GM12878 (cell line): ENCODE measurements at regions not wholly inside any gene's neighbourhood (a gene's known extent, or its start where the extent isn't known, plus 50 kb on each side); places are given as distances from the start of the nearest gene placed in this dataset.

Experiments
- ATAC-seq: fragments of 200-7000 bp; cut with Tn5 transposase; 3 replicates; pipeline ENCODE4 v1.9.1; 2020; ENCODE audit warnings: mild to moderate bottlenecking, moderate library complexity
- BruUV-seq: library from RNA; stranded (reverse); fragments of 400-500 nt; replicated peaks from 2 replicates; lab custom pipeline; 2021; lab: Mats Ljungman, UMichigan
- CTCF ChIA-PET: fragments of 300-600 bp; sonication (Branson Sonifier 250); formaldehyde crosslinking; extraction: SDS; loops from one replicate; lab custom pipeline; 2021; ENCODE audit warnings: inconsistent platforms; lab: Yijun Ruan, JAX
- POLR2A ChIA-PET: fragments of 350-600 bp; formaldehyde crosslinking; extraction: SDS; loops from one replicate; lab custom pipeline; 2021; ENCODE audit warnings: inconsistent platforms; lab: Charles Lee
- RAD21 ChIA-PET: fragments of 300-600 bp; sonication (Branson Sonifier 250); formaldehyde crosslinking; loops from one replicate; lab custom pipeline; 2023; ENCODE audit warnings: antibody characterized with exemption; ENCODE audit not compliant: unreplicated experiment; lab: Charles Lee
- SMC1A ChIA-PET: fragments of 300-600 bp; sonication (Branson Sonifier 250); formaldehyde crosslinking; loops from one replicate; lab custom pipeline; 2023; ENCODE audit not compliant: unreplicated experiment, uncharacterized antibody; lab: Charles Lee
- DNase-seq: peaks from one replicate; pipeline ENCODE4 v3.0.0-alpha.2; 2011; ENCODE audit warnings: low read depth, low spot score
- FAIRE-seq: peaks from 3 replicates; lab custom pipeline; 2011; peaks lifted over from hg19 to GRCh38; lab: Jason Lieb, UNC
- H2AFZ ChIP-seq: 2 replicates; pipeline ENCODE4 v1.6.0; 2011; ENCODE audit warnings: low read depth, low read length, control low read depth; ENCODE audit not compliant: control insufficient read depth
- H3K27ac ChIP-seq: 2 replicates; pipeline ENCODE4 v1.5.1; 2011; ENCODE audit warnings: control low read depth; ENCODE audit not compliant: control insufficient read depth, insufficient read depth
- H3K27me3 ChIP-seq, 2 experiments: replicated peaks in 1 of 2; 2 replicates each; pipeline versions ENCODE4 v1.6.0 to v1.6.1; 2011; ENCODE audit warnings: low read length in 1 of 2; ENCODE audit not compliant: control insufficient read depth in 2 of 2, insufficient read depth in 2 of 2
- H3K36me3 ChIP-seq, 2 experiments: 2 replicates each; pipeline ENCODE4 v1.5.1; 2011; ENCODE audit warnings: low read length in 1 of 2; ENCODE audit not compliant: control insufficient read depth in 2 of 2, insufficient read depth in 2 of 2
- H3K4me1 ChIP-seq: 2 replicates; pipeline ENCODE4 v1.6.1; 2011; ENCODE audit warnings: mild to moderate bottlenecking, low read length, moderate library complexity, mixed read lengths; ENCODE audit not compliant: control insufficient read depth, insufficient read depth
- H3K4me2 ChIP-seq: 2 replicates; pipeline ENCODE4 v1.6.0; 2011; ENCODE audit warnings: control low read depth; ENCODE audit not compliant: control insufficient read depth, insufficient read depth
- H3K4me3 ChIP-seq: fragments of 200-600 bp; sonication (generic); 2 replicates; pipeline ENCODE4 v1.5.1; 2016
- H3K79me2 ChIP-seq: 2 replicates; pipeline ENCODE4 v1.6.0; 2011; ENCODE audit warnings: low read length; ENCODE audit not compliant: control insufficient read depth, insufficient read depth
- H3K9ac ChIP-seq: 2 replicates; pipeline ENCODE4 v1.8.0; 2011; ENCODE audit warnings: low read length, control low read depth, mixed read lengths; ENCODE audit not compliant: control insufficient read depth, insufficient read depth
- H3K9me3 ChIP-seq: replicated peaks from 3 replicates; pipeline ENCODE4 v1.5.1; 2011; ENCODE audit warnings: mild to moderate bottlenecking, low read length; ENCODE audit not compliant: control insufficient read depth, insufficient read depth
- H4K20me1 ChIP-seq: 2 replicates; pipeline ENCODE4 v1.6.0; 2011; ENCODE audit not compliant: control insufficient read depth, insufficient read depth
- BMI1 ChIP-seq: fragments of 450-650 bp; IDR thresholded peaks from 2 replicates; pipeline ENCODE4 v1.6.1; 2016; ENCODE audit warnings: mild to moderate bottlenecking, moderate library complexity, borderline replicate concordance
- CBFB ChIP-seq: IDR thresholded peaks from 2 replicates; pipeline ENCODE4 v1.6.1; 2016; ENCODE audit warnings: antibody characterized with exemption, low read depth
- CEBPB ChIP-seq, 2 experiments: fragments of 150-350 bp in 1 of 2; IDR thresholded peaks; 2 replicates each; pipeline ENCODE4 v1.6.1; 2012 to 2014; ENCODE audit warnings: low read depth in 2 of 2, low read length in 2 of 2, borderline replicate concordance in 1 of 2, inconsistent platforms in 1 of 2
- CHD4 ChIP-seq: fragments of 200-600 bp; sonication (generic); IDR thresholded peaks from 2 replicates; pipeline ENCODE4 v1.6.1; 2016; ENCODE audit warnings: mild to moderate bottlenecking
- FOXM1 ChIP-seq: IDR thresholded peaks from 2 replicates; pipeline ENCODE4 v1.6.1; 2012; ENCODE audit warnings: low read depth, mild to moderate bottlenecking, inconsistent platforms, low read length, moderate library complexity
- MEF2B ChIP-seq: fragments of 450-650 bp; IDR thresholded peaks from 2 replicates; pipeline ENCODE4 v1.6.1; 2018; ENCODE audit warnings: mild to moderate bottlenecking, moderate library complexity; ENCODE audit not compliant: partially characterized antibody, poor library complexity, severe bottlenecking
- POU2F2 ChIP-seq: IDR thresholded peaks from 3 replicates; pipeline ENCODE4 v1.6.1; 2011; ENCODE audit warnings: low read depth, mild to moderate bottlenecking, low read length, borderline replicate concordance
- RAD51 ChIP-seq: fragments of 450-650 bp; IDR thresholded peaks from 2 replicates; pipeline ENCODE4 v1.6.1; 2016; ENCODE audit warnings: moderate library complexity, mild to moderate bottlenecking, inconsistent platforms
- SIX5 ChIP-seq: IDR thresholded peaks from 2 replicates; pipeline ENCODE4 v1.6.1; 2011; ENCODE audit warnings: mild to moderate bottlenecking, low read depth, low read length, moderate library complexity; ENCODE audit not compliant: severe bottlenecking
- SPI1 ChIP-seq: IDR thresholded peaks from 2 replicates; pipeline ENCODE4 v1.6.1; 2011; ENCODE audit warnings: low read depth, mild to moderate bottlenecking, low read length, moderate library complexity, borderline replicate concordance; ENCODE audit not compliant: insufficient read depth
- SREBF2 ChIP-seq: IDR thresholded peaks from 2 replicates; pipeline ENCODE4 v1.6.1; 2012; ENCODE audit warnings: mild to moderate bottlenecking, low read length
- SUPT20H ChIP-seq: IDR thresholded peaks from 2 replicates; pipeline ENCODE4 v1.6.1; 2011; ENCODE audit warnings: low read depth, mild to moderate bottlenecking, low read length, moderate library complexity, borderline replicate concordance; ENCODE audit not compliant: control insufficient read depth
- WGBS: methylation state at CpG from one replicate; pipeline ENCODE4 v1.1.6; 2016; ENCODE audit warnings: low lambda C conversion rate; ENCODE audit not compliant: insufficient replicate concordance, insufficient coverage; ENCODE audit errors: missing lambda C conversion rate; 5-methylcytosine and 5-hydroxymethylcytosine counted together
- in situ Hi-C: fragments of 300-500 bp; cut with MboI; formaldehyde crosslinking; loops from 9 replicates; pipeline ENCODE4 v1.14.3; 2018; ENCODE audit warnings: mixed read lengths
- intact Hi-C: fragments of 100-400 bp; cut with micrococcal nuclease; formaldehyde crosslinking; loops from one replicate; pipeline ENCODE4 v1.14.2; 2022; ENCODE audit not compliant: unreplicated experiment
- TF ChIP-seq, protein P1 (sequence below): IDR thresholded peaks from 2 replicates; pipeline ENCODE4 v1.6.1; 2012; ENCODE audit warnings: low read length, inconsistent platforms
- TF ChIP-seq, protein P2 (sequence below): fragments of 450-650 bp; IDR thresholded peaks from 2 replicates; pipeline ENCODE4 v1.6.1; 2017; ENCODE audit warnings: borderline replicate concordance
- TF ChIP-seq, protein P3 (sequence below), 3 experiments: IDR thresholded peaks in 2 of 3; conservative IDR thresholded peaks in 1 of 3; 2 replicates each; pipeline ENCODE4 v1.5.1; 2011; ENCODE audit warnings: low read depth in 3 of 3, low read length in 3 of 3, mild to moderate bottlenecking in 3 of 3, control low read depth in 2 of 3, moderate library complexity in 2 of 3, inconsistent platforms in 1 of 3, mixed read lengths in 1 of 3; ENCODE audit not compliant: control insufficient read depth in 2 of 3, insufficient read depth in 1 of 3; ENCODE audit errors: extremely low read depth in 1 of 3

DNA sequence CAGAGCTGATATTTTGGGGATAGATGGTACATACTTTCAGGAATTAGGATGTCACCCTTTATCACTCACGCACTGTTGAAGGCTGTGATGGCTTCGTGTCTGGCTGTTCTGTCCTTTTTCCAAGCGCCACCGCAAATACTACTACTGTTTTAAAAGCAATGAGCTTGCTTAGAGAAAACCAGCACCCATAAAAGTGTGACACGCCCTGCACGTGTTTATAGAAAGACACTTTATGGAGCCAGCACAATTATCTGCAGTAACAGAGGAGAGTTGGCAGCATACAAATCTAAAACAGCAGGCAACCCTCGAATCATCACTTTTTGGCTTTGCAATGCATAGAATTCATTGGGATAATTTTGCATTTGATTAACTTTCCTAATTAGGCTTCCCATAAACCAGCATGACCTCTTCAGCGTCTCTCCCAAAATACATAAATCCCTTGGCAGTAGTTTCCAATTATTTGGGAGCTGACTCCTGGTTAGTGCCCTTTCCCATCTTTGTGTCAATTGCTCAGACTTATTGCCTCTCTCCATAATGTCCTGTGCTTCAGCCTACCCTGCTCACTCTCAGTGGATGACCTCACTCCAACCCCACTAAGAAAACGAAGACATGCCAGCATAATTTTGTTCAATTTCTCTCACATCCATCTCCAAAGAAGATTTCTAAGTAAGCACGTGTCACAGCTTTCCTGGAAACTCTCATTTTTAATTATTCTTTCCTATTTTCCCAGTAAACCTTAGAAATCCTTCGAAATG lies 118.7 kb upstream of the LARGE1 start (continued):
- TF ChIP-seq SIX5: no peak

DNA sequence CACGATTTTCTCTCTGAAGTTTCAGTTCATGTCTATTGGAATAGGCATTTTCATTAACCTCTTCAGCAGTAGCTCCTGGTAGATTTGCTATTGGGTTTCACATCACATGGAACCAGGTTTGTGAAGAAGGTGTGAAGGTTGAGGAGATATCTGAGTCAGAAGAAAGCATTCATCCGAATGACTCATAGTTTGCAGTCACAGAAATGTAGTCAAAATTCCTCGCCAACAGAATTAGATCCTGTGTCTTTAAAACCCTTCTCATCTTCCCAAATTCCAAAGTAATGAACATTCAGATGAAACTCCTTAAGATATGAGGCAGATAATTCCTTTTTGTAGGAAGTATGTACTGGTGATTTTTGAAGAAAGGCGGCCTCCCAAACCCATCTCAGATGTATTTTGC lies 125.0 kb upstream of the LARGE1 start:
- H3K4me3 ChIP-seq: no peak overlapping the region
- in situ Hi-C loops: no loop called here
- H3K9ac ChIP-seq: no peak overlapping the region
- POLR2A ChIA-PET: no interaction called here
- H3K36me3 ChIP-seq: no peaks in the 10 kb centered on the region
- WGBS: 23% methylated on average over 4 of the region's 4 CpGs
- RAD21 ChIA-PET: interaction anchor here (0.6 kb wide), 1 partner anchor 211 kb away, joined by 3 read pairs; no protein-coding TSS in a partner anchor
- no peak overlapping the region for H2AFZ ChIP-seq
- H4K20me1 ChIP-seq: no peaks in the 10 kb centered on the region
- no peak overlapping the region for H3K4me2 ChIP-seq
- no peak overlapping the region for H3K27ac ChIP-seq
- no peaks in the 10 kb centered on the region for H3K27me3 ChIP-seq
- ATAC-seq (no peak), DNase-seq (no peak), FAIRE-seq (no peak)
- no TSS peak for BruUV-seq
- no peaks in the 10 kb centered on the region for H3K4me1 ChIP-seq
- SMC1A ChIA-PET: no interaction called here
- no peaks in the 10 kb centered on the region for H3K79me2 ChIP-seq
- CTCF ChIA-PET: no interaction called here
- intact Hi-C loops: no loop called here
- no peaks in the 10 kb centered on the region for H3K9me3 ChIP-seq
- TF ChIP-seq POU2F2: no peak
- TF ChIP-seq SUPT20H: no peak
- TF ChIP-seq BMI1: no peak
- TF ChIP-seq, protein P1, sequence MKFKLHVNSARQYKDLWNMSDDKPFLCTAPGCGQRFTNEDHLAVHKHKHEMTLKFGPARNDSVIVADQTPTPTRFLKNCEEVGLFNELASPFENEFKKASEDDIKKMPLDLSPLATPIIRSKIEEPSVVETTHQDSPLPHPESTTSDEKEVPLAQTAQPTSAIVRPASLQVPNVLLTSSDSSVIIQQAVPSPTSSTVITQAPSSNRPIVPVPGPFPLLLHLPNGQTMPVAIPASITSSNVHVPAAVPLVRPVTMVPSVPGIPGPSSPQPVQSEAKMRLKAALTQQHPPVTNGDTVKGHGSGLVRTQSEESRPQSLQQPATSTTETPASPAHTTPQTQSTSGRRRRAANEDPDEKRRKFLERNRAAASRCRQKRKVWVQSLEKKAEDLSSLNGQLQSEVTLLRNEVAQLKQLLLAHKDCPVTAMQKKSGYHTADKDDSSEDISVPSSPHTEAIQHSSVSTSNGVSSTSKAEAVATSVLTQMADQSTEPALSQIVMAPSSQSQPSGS: no peak
- TF ChIP-seq, protein P2, sequence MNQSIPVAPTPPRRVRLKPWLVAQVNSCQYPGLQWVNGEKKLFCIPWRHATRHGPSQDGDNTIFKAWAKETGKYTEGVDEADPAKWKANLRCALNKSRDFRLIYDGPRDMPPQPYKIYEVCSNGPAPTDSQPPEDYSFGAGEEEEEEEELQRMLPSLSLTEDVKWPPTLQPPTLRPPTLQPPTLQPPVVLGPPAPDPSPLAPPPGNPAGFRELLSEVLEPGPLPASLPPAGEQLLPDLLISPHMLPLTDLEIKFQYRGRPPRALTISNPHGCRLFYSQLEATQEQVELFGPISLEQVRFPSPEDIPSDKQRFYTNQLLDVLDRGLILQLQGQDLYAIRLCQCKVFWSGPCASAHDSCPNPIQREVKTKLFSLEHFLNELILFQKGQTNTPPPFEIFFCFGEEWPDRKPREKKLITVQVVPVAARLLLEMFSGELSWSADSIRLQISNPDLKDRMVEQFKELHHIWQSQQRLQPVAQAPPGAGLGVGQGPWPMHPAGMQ: no peak
- no peak for TF ChIP-seq CBFB
- TF ChIP-seq SPI1: no peak
- no peak for TF ChIP-seq CEBPB (IDR thresholded peaks at IDR 0.05; ENCODE audit: borderline replicate concordance in 1 of 2, low read depth in 2 of 2, low read length in 2 of 2)
- TF ChIP-seq, protein P3, sequence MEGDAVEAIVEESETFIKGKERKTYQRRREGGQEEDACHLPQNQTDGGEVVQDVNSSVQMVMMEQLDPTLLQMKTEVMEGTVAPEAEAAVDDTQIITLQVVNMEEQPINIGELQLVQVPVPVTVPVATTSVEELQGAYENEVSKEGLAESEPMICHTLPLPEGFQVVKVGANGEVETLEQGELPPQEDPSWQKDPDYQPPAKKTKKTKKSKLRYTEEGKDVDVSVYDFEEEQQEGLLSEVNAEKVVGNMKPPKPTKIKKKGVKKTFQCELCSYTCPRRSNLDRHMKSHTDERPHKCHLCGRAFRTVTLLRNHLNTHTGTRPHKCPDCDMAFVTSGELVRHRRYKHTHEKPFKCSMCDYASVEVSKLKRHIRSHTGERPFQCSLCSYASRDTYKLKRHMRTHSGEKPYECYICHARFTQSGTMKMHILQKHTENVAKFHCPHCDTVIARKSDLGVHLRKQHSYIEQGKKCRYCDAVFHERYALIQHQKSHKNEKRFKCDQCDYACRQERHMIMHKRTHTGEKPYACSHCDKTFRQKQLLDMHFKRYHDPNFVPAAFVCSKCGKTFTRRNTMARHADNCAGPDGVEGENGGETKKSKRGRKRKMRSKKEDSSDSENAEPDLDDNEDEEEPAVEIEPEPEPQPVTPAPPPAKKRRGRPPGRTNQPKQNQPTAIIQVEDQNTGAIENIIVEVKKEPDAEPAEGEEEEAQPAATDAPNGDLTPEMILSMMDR (IDR thresholded peaks at IDR 0.05 in 2 of 3, conservative IDR thresholded peaks at IDR 0.05 in 1 of 3; ENCODE audit: control insufficient read depth in 2 of 3, extremely low read depth in 1 of 3, insufficient read depth in 1 of 3, low read depth in 3 of 3, low read length in 3 of 3): no peak
- no peak for TF ChIP-seq FOXM1
- no peak for TF ChIP-seq MEF2B
- TF ChIP-seq CHD4: no peak
- TF ChIP-seq RAD51: no peak
- TF ChIP-seq SREBF2: no peak
